ENCODE measurements at regions not wholly inside any gene's neighbourhood (a gene's known extent, or its start where the extent isn't known, plus 50 kb on each side); places are given as distances from the start of the nearest gene placed in this dataset.

DNA sequence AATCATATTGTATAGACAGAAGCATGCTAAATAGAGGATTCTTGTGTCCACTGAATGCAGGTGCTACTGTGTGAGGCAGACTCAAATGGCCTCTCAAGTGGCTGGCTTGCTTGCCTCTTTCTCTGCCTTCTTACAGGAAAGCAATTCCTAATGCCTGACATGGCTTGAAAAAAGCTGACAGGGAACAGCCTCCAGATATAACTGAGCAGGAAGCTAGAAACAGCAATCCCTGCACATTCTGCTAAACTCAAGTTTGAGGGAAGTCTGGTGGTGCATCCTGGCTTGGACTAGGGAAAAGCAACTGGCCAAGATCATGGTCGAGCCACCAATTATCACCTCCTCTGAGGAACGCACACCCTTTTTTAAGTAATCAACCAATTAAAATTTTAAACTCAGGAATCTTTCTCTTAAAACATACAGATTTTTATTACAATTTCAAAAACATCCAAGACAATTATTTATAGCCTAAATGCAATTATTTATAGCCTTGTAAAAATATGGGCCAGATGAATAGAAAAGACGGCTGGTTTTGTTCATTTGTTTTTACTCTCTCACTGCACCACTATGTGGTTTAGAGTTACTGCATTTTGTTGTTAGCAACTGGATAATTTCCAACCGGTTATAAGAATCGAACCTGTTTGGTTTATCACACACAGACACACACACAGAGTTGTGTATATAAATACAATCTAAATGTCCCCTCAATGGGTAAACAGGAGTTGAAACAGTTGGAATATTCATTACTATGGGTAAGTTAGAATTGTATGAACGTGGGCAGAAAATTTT is 290.9 kb upstream of the ANKRD55 start:
- POLR2A ChIA-PET: no interaction called here
- WGBS (ENCODE audit: low lambda C conversion rate): 47% methylated on average over 6 of the region's 6 CpGs
- no peak for DNase-seq (ENCODE audit: low spot score)
- Histone ChIP-seq H3K79me2 (ENCODE audit: insufficient read depth, low read length) (no peaks in the 10 kb centered on the region), H3K4me1 (ENCODE audit: insufficient read depth, low read length) (peaks cover 9% of the 10 kb centered on the region), H3K9me3 (ENCODE audit: low read length) (no peaks in the 10 kb centered on the region), H3K27me3 (ENCODE audit: control insufficient read depth in 1 of 2, insufficient read depth in 2 of 2, low read length in 2 of 2) (no peaks in the 10 kb centered on the region; a peak in 1 of 5 replicates), H3K4me3 (replicated peaks in 1 of 3; ENCODE audit: insufficient read depth in 1 of 3, low read depth in 2 of 3, low read length in 3 of 3) (no peak overlapping the region), H3K27ac (ENCODE audit: extremely low read length, insufficient read depth, low read length) (no peak overlapping the region), H4K20me1 (ENCODE audit: insufficient read depth, low read length) (no peaks in the 10 kb centered on the region), H3K4me2 (ENCODE audit: low read depth, low read length) (no peak overlapping the region), H3K36me3 (replicated peaks in 1 of 2; ENCODE audit: control insufficient read depth in 1 of 2, insufficient read depth in 2 of 2, low read length in 2 of 2) (no peaks in the 10 kb centered on the region), H3K9ac (ENCODE audit: insufficient read depth, low read depth, low read length) (no peak overlapping the region), H2AFZ (ENCODE audit: low read length) (no peak overlapping the region)
- in situ Hi-C loops (cut with HindIII; ENCODE audit: extremely low pct_ligation_motif_present, low pct_unique_long_range_greater_than_20kb) (no loop called here), intact Hi-C loops (cut with micrococcal nuclease; ENCODE audit: unreplicated experiment) (no loop called here)
- no TSS peak for BruUV-seq (replicated peaks)
- TF ChIP-seq ELF4 (CRISPR knock-in tag; IDR thresholded peaks at IDR 0.05; ENCODE audit: borderline replicate concordance) (no peak), HNRNPLL (IDR thresholded peaks at IDR 0.05; ENCODE audit: low read depth, low read length, poor library complexity, severe bottlenecking) (no peak), MAF1 (CRISPR knock-in tag; IDR thresholded peaks at IDR 0.05; ENCODE audit: borderline replicate concordance) (no peak), ZNF256 (CRISPR knock-in tag; conservative IDR thresholded peaks at IDR 0.05) (no peak), SAFB2 (CRISPR knock-in tag; IDR thresholded peaks at IDR 0.05; ENCODE audit: borderline replicate concordance, low read depth) (no peak), ZFYVE20 (CRISPR knock-in tag; IDR thresholded peaks at IDR 0.05; ENCODE audit: borderline replicate concordance, low read depth) (no peak), ZNF614 (CRISPR knock-in tag; IDR thresholded peaks at IDR 0.05; ENCODE audit: borderline replicate concordance) (no peak), HNF1B (CRISPR knock-in tag; IDR thresholded peaks at IDR 0.05) (no peak), FOSL2 (CRISPR knock-in tag; IDR thresholded peaks at IDR 0.05) (no peak), YEATS2 (CRISPR knock-in tag; IDR thresholded peaks at IDR 0.05; ENCODE audit: borderline replicate concordance) (no peak), TBX3 (IDR thresholded peaks at IDR 0.05; ENCODE audit: borderline replicate concordance) (no peak), ZIK1 (CRISPR knock-in tag; IDR thresholded peaks at IDR 0.05; ENCODE audit: borderline replicate concordance, low read depth) (no peak)
- TF ChIP-seq, protein P1, sequence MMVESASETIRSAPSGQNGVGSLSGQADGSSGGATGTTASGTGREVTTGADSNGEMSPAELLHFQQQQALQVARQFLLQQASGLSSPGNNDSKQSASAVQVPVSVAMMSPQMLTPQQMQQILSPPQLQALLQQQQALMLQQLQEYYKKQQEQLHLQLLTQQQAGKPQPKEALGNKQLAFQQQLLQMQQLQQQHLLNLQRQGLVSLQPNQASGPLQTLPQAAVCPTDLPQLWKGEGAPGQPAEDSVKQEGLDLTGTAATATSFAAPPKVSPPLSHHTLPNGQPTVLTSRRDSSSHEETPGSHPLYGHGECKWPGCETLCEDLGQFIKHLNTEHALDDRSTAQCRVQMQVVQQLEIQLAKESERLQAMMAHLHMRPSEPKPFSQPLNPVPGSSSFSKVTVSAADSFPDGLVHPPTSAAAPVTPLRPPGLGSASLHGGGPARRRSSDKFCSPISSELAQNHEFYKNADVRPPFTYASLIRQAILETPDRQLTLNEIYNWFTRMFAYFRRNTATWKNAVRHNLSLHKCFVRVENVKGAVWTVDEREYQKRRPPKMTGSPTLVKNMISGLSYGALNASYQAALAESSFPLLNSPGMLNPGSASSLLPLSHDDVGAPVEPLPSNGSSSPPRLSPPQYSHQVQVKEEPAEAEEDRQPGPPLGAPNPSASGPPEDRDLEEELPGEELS (CRISPR knock-in tag; IDR thresholded peaks at IDR 0.05): no peak
- ATAC-seq: no peak
- no peak for FAIRE-seq
- CTCF ChIA-PET (ENCODE audit: low intra/inter-chr PET ratio, low total read pairs): no interaction called here

Measured in HepG2 (cell line).